K562 (cell line): ENCODE measurements at regions not wholly inside any gene's neighbourhood (a gene's known extent, or its start where the extent isn't known, plus 50 kb on each side); places are given as distances from the start of the nearest gene placed in this dataset.

Source experiments
- ATAC-seq: fragments of 200-7000 bp; cut with Tn5 transposase; 3 replicates; pipeline ENCODE4 v1.9.1; 2020; ENCODE audit warnings: moderate library complexity
- BruUV-seq: library from RNA; stranded (reverse); fragments of 400-500 nt; replicated peaks from 2 replicates; lab custom pipeline; 2021; lab: Mats Ljungman, UMichigan
- CTCF ChIA-PET: fragments of 300-600 bp; formaldehyde crosslinking; extraction: SDS; loops from one replicate; lab custom pipeline; 2021; ENCODE audit warnings: low intra/inter-chr PET ratio; lab: Yijun Ruan, JAX
- POLR2A ChIA-PET: fragments of 300-600, 350-650 bp; sonication (Branson Sonifier 250); formaldehyde crosslinking; extraction: SDS; loops from one replicate; lab custom pipeline; 2021; ENCODE audit warnings: antibody characterized with exemption, inconsistent platforms; lab: Yijun Ruan, JAX
- DNase-seq, 4 experiments: peaks; one replicate each; pipeline versions ENCODE4 v3.0.0 to v3.0.0-alpha.2; 2011 to 2018; ENCODE audit warnings: low spot score in 3 of 4, mixed read lengths in 3 of 4; ENCODE audit errors: extremely low read depth in 1 of 4
- FAIRE-seq: peaks from 2 replicates; lab custom pipeline; 2011; peaks lifted over from hg19 to GRCh38; lab: Jason Lieb, UNC
- H2AFZ ChIP-seq: 2 replicates; pipeline ENCODE4 v1.6.0; 2011; ENCODE audit warnings: low read depth, low read length, control low read depth, inconsistent platforms
- H3K27ac ChIP-seq: fragments of 200-600 bp; 3 replicates; pipeline ENCODE4 v1.8.0; 2011; ENCODE audit warnings: low read depth, mild to moderate bottlenecking, control low read depth, inconsistent platforms, low read length, moderate library complexity, mixed read lengths; ENCODE audit errors: extremely low read depth
- H3K27me3 ChIP-seq, 2 experiments: fragments of 300-600 bp in 1 of 2; 2 replicates in 1 of 2; 3 replicates in 1 of 2; pipeline versions ENCODE4 v1.6.0 to v1.8.0; 2011; ENCODE audit warnings: inconsistent platforms in 2 of 2, low read length in 2 of 2, mild to moderate bottlenecking in 1 of 2, mixed read lengths in 1 of 2, moderate library complexity in 1 of 2; ENCODE audit not compliant: control insufficient read depth in 2 of 2, insufficient read depth in 2 of 2
- H3K36me3 ChIP-seq: fragments of 300-600 bp; 3 replicates; pipeline ENCODE4 v1.8.0; 2011; ENCODE audit warnings: mild to moderate bottlenecking, low read length, inconsistent platforms; ENCODE audit not compliant: control insufficient read depth, insufficient read depth
- H3K4me1 ChIP-seq, 2 experiments: fragments of 200-600 bp in 1 of 2; replicated peaks in 1 of 2; 2 replicates in 1 of 2; 3 replicates in 1 of 2; pipeline versions ENCODE4 v1.5.1 to v1.8.0; 2011; ENCODE audit warnings: inconsistent platforms in 2 of 2, low read length in 2 of 2, mild to moderate bottlenecking in 1 of 2, mixed read lengths in 1 of 2, moderate library complexity in 1 of 2; ENCODE audit not compliant: control insufficient read depth in 2 of 2, insufficient read depth in 2 of 2
- H3K4me2 ChIP-seq: 2 replicates; pipeline ENCODE4 v1.6.1; 2011; ENCODE audit warnings: low read length, control low read depth, inconsistent platforms, mixed read lengths; ENCODE audit not compliant: insufficient read depth
- H3K4me3 ChIP-seq: fragments of 200-600 bp; sonication (generic), shearing (Covaris generic); 2 replicates; pipeline ENCODE4 v1.5.1; 2016; ENCODE audit warnings: control low read depth, inconsistent platforms
- H3K79me2 ChIP-seq: fragments of 200-600 bp; 3 replicates; pipeline ENCODE4 v1.8.0; 2011; ENCODE audit warnings: low read length, inconsistent platforms; ENCODE audit not compliant: control insufficient read depth, insufficient read depth
- H3K9ac ChIP-seq, 2 experiments: 2 replicates each; pipeline versions ENCODE4 v1.6.0 to v1.6.1; 2011; ENCODE audit warnings: low read depth in 2 of 2, low read length in 2 of 2, control low read depth in 1 of 2, inconsistent platforms in 1 of 2, mild to moderate bottlenecking in 1 of 2, mixed read lengths in 1 of 2; ENCODE audit not compliant: insufficient read depth in 1 of 2
- H3K9me1 ChIP-seq: one replicate; pipeline ENCODE4 v1.6.0; 2011; ENCODE audit warnings: inconsistent platforms, mild to moderate bottlenecking, low read length, moderate library complexity; ENCODE audit not compliant: control insufficient read depth, insufficient read depth
- H3K9me3 ChIP-seq: replicated peaks from 2 replicates; pipeline ENCODE4 v1.5.1; 2011; ENCODE audit warnings: low read depth, low read length, inconsistent platforms; ENCODE audit not compliant: control insufficient read depth, insufficient read depth
- H4K20me1 ChIP-seq: replicated peaks from 2 replicates; pipeline ENCODE4 v1.6.1; 2011; ENCODE audit warnings: low read length, inconsistent platforms, mixed read lengths; ENCODE audit not compliant: control insufficient read depth, insufficient read depth
- ARID2 ChIP-seq: fragments of 450-650 bp; IDR thresholded peaks from 2 replicates; pipeline ENCODE4 v1.6.1; 2017; ENCODE audit warnings: antibody characterized with exemption, mild to moderate bottlenecking
- CSDE1 ChIP-seq, 2 experiments: fragments of 450-650 bp; IDR thresholded peaks; 2 replicates each; pipeline ENCODE4 v1.6.1; 2016; ENCODE audit warnings: mild to moderate bottlenecking in 1 of 2
- DMBX1 ChIP-seq: fragments of 250-450 bp; sonication (Bioruptor Pico); IDR thresholded peaks from 2 replicates; pipeline ENCODE4 v1.8.0; 2022; ENCODE audit warnings: inconsistent platforms, mild to moderate bottlenecking, moderate library complexity, borderline replicate concordance
- E2F3 ChIP-seq: fragments of 250-450 bp; sonication (Bioruptor Pico); IDR thresholded peaks from 2 replicates; pipeline ENCODE4 v1.4.0; 2020; ENCODE audit warnings: mild to moderate bottlenecking
- GTF2A2 ChIP-seq: IDR thresholded peaks from 2 replicates; pipeline ENCODE4 v1.6.1; 2016; ENCODE audit warnings: mild to moderate bottlenecking, missing genetic modification characterization, missing compliant biosample characterization
- NBN ChIP-seq: fragments of 450-650 bp; IDR thresholded peaks from 2 replicates; pipeline ENCODE4 v1.6.1; 2016; ENCODE audit warnings: low read depth, mild to moderate bottlenecking
- PHF21A ChIP-seq: fragments of 450-650 bp; IDR thresholded peaks from 2 replicates; pipeline ENCODE4 v1.6.1; 2017; ENCODE audit warnings: low read depth, borderline replicate concordance
- SNIP1 ChIP-seq: fragments of 450-650 bp; IDR thresholded peaks from 2 replicates; pipeline ENCODE4 v1.7.1; 2017; ENCODE audit warnings: low read depth, mild to moderate bottlenecking
- ZNF764 ChIP-seq: fragments of 250-450 bp; sonication (Bioruptor Pico); IDR thresholded peaks from 2 replicates; pipeline ENCODE4 v1.4.0; 2020; ENCODE audit warnings: low read depth, mild to moderate bottlenecking, moderate library complexity
- WGBS: fragments of 100-300 bp; shearing (Covaris generic); methylation state at CpG from one replicate; pipeline ENCODE4 v1.1.6; 2016; ENCODE audit warnings: low coverage, mixed read lengths; ENCODE audit not compliant: insufficient coverage; ENCODE audit errors: missing lambda C conversion rate; 5-methylcytosine and 5-hydroxymethylcytosine counted together
- in situ Hi-C: fragments of 300-500 bp; cut with MboI; formaldehyde crosslinking; loops from 4 replicates; pipeline ENCODE4 v1.15.0; 2018; ENCODE audit warnings: inconsistent platforms, mixed read lengths
- intact Hi-C: fragments of 100-400 bp; cut with micrococcal nuclease; formaldehyde crosslinking; loops from 2 replicates; pipeline ENCODE4 v1.14.2; 2022

- intact Hi-C loops: loop anchor here (10.0 kb wide), 1 partner anchor 693 kb away; no protein-coding TSS in a partner anchor
- Histone ChIP-seq H3K9me3 (no peaks in the 10 kb centered on the region), H3K27ac (no peak overlapping the region), H3K4me2 (no peak overlapping the region), H4K20me1 (peaks cover 11% of the 10 kb centered on the region), H3K9me1 (no peaks in the 10 kb centered on the region), H3K9ac (no peak overlapping the region), H3K27me3 (peaks cover 44 to 87% of the 10 kb centered on the region in 2 experiments), H2AFZ (no peak overlapping the region), H3K36me3 (no peaks in the 10 kb centered on the region), H3K4me1 (peaks cover 0 to 4% of the 10 kb centered on the region in 2 experiments; a peak in 1 of 5 replicates), H3K79me2 (no peaks in the 10 kb centered on the region), H3K4me3 (no peak overlapping the region)
- POLR2A ChIA-PET: interaction anchor here (0.7 kb wide), 1 partner anchor 518 kb away, joined by 4 read pairs; no protein-coding TSS in a partner anchor
- in situ Hi-C loops: no loop called here
- no peak for ATAC-seq
- TF ChIP-seq E2F3: no peak
- TF ChIP-seq PHF21A: no peak
- no peak for TF ChIP-seq ARID2
- no peak for FAIRE-seq
- no peak for DNase-seq
- CTCF ChIA-PET: no interaction called here
- BruUV-seq: no TSS peak
- WGBS: 2% methylated on average over 10 of the region's 10 CpGs
These were observed 366.0 kb downstream of the THBS2 start for GRCh38 chr6:168887621-168888020.

GRCh38 chr6:168886964-168887363 lies 366.7 kb downstream of the THBS2 start:
- H3K79me2 ChIP-seq: no peaks in the 10 kb centered on the region
- no peak overlapping the region for H3K4me3 ChIP-seq
- POLR2A ChIA-PET: interaction anchor here (0.7 kb wide), 1 partner anchor 550 kb away, joined by 4 read pairs; no protein-coding TSS in a partner anchor
- peaks cover 11% of the 10 kb centered on the region for H4K20me1 ChIP-seq
- intact Hi-C loops (loop anchor here (10.0 kb wide), 1 partner anchor 692 kb away; no protein-coding TSS in a partner anchor), in situ Hi-C loops (no loop called here)
- ATAC-seq (no peak), DNase-seq (no peak), FAIRE-seq (no peak)
- TF ChIP-seq CSDE1 (IDR thresholded peaks at IDR 0.05) (no peak), DMBX1 (CRISPR knock-in tag) (no peak), GTF2A2 (no peak), SNIP1 (no peak), ZNF764 (CRISPR knock-in tag) (no peak), NBN (no peak)
- no peaks in the 10 kb centered on the region for H3K9me3 ChIP-seq
- no peak overlapping the region for H3K9ac ChIP-seq
- no peak overlapping the region for H2AFZ ChIP-seq
- H3K27ac ChIP-seq: no peak overlapping the region
- CTCF ChIA-PET: no interaction called here
- WGBS: 21% methylated on average over 12 of the region's 12 CpGs
- H3K9me1 ChIP-seq: no peaks in the 10 kb centered on the region
- no TSS peak for BruUV-seq
- peaks cover 0 to 4% of the 10 kb centered on the region in 2 experiments; a peak in 1 of 5 replicates for H3K4me1 ChIP-seq
- peaks cover 44 to 83% of the 10 kb centered on the region in 2 experiments for H3K27me3 ChIP-seq
- H3K36me3 ChIP-seq: no peaks in the 10 kb centered on the region
- H3K4me2 ChIP-seq: no peak overlapping the region
